DND-41 (cell line): ENCODE measurements at regions not wholly inside any gene's neighbourhood (a gene's known extent, or its start where the extent isn't known, plus 50 kb on each side); places are given as distances from the start of the nearest gene placed in this dataset.

Experiments
- ATAC-seq: fragments of 200-7000 bp; cut with Tn5 transposase; 3 replicates; pipeline ENCODE4 v1.9.1; 2021; ENCODE audit warnings: low read depth; ENCODE audit not compliant: insufficient read depth
- DNase-seq: peaks from one replicate; pipeline ENCODE4 v3.0.0-alpha.2; 2020
- H2AFZ ChIP-seq: 2 replicates; pipeline ENCODE4 v1.6.0; 2012; ENCODE audit warnings: low read depth, low read length
- H3K27ac ChIP-seq: 2 replicates; pipeline ENCODE4 v1.5.1; 2012; ENCODE audit warnings: low read length, inconsistent platforms
- H3K27me3 ChIP-seq: fragments of 200-600 bp; sonication (generic); 2 replicates; pipeline ENCODE4 v1.6.0; 2012; ENCODE audit warnings: low read length, mild to moderate bottlenecking, inconsistent platforms; ENCODE audit not compliant: insufficient read depth, poor library complexity
- H3K36me3 ChIP-seq: 2 replicates; pipeline ENCODE4 v1.5.1; 2012; ENCODE audit warnings: low read length, inconsistent platforms; ENCODE audit not compliant: insufficient read depth
- H3K4me1 ChIP-seq: 2 replicates; pipeline ENCODE4 v1.5.1; 2012; ENCODE audit warnings: mild to moderate bottlenecking, low read length; ENCODE audit not compliant: insufficient read depth
- H3K4me2 ChIP-seq: 2 replicates; pipeline ENCODE4 v1.6.0; 2012; ENCODE audit warnings: mild to moderate bottlenecking, moderate library complexity, low read length, inconsistent platforms; ENCODE audit not compliant: insufficient read depth
- H3K4me3 ChIP-seq, 2 experiments: fragments of 200-600 bp in 1 of 2; shearing (Covaris generic) in 1 of 2; 2 replicates each; pipeline ENCODE4 v1.5.1; 2012 to 2016; ENCODE audit warnings: inconsistent platforms in 2 of 2, low read length in 2 of 2, mild to moderate bottlenecking in 2 of 2, low read depth in 1 of 2, moderate library complexity in 1 of 2
- H3K79me2 ChIP-seq: 2 replicates; pipeline ENCODE4 v1.6.0; 2012; ENCODE audit warnings: low read length, inconsistent platforms; ENCODE audit not compliant: insufficient read depth
- H3K9ac ChIP-seq: 2 replicates; pipeline ENCODE4 v1.6.0; 2012; ENCODE audit warnings: low read depth, mild to moderate bottlenecking, inconsistent platforms, low read length, moderate library complexity
- H3K9me3 ChIP-seq: 2 replicates; pipeline ENCODE4 v1.5.1; 2012; ENCODE audit warnings: low read length, moderate library complexity, mild to moderate bottlenecking, inconsistent platforms; ENCODE audit not compliant: insufficient read depth, severe bottlenecking
- H4K20me1 ChIP-seq: 2 replicates; pipeline ENCODE4 v1.6.0; 2012; ENCODE audit warnings: low read length; ENCODE audit not compliant: insufficient read depth
- EZH2 ChIP-seq: IDR thresholded peaks from 3 replicates; pipeline ENCODE4 v1.6.1; 2012; ENCODE audit warnings: borderline replicate concordance, low read depth, mild to moderate bottlenecking, moderate library complexity, low read length, inconsistent platforms; ENCODE audit not compliant: severe bottlenecking
- TF ChIP-seq, protein P1 (sequence below): IDR thresholded peaks from 2 replicates; pipeline ENCODE4 v1.5.1; 2012; ENCODE audit warnings: borderline replicate concordance, low read length, moderate library complexity, mild to moderate bottlenecking; ENCODE audit not compliant: poor library complexity, severe bottlenecking; ENCODE audit errors: extremely low read depth

GRCh38 chr4:167785523-167785922, 306.8 kb upstream of the ANXA10 start:
- Histone ChIP-seq H3K4me1 (no peaks in the 10 kb centered on the region), H3K4me3 (no peak overlapping the region), H3K27me3 (no peaks in the 10 kb centered on the region), H4K20me1 (no peaks in the 10 kb centered on the region), H3K36me3 (no peaks in the 10 kb centered on the region), H2AFZ (no peak overlapping the region), H3K4me2 (no peak overlapping the region), H3K27ac (no peak overlapping the region), H3K9me3 (no peaks in the 10 kb centered on the region), H3K79me2 (no peaks in the 10 kb centered on the region), H3K9ac (no peak overlapping the region)
- TF ChIP-seq, protein P1, sequence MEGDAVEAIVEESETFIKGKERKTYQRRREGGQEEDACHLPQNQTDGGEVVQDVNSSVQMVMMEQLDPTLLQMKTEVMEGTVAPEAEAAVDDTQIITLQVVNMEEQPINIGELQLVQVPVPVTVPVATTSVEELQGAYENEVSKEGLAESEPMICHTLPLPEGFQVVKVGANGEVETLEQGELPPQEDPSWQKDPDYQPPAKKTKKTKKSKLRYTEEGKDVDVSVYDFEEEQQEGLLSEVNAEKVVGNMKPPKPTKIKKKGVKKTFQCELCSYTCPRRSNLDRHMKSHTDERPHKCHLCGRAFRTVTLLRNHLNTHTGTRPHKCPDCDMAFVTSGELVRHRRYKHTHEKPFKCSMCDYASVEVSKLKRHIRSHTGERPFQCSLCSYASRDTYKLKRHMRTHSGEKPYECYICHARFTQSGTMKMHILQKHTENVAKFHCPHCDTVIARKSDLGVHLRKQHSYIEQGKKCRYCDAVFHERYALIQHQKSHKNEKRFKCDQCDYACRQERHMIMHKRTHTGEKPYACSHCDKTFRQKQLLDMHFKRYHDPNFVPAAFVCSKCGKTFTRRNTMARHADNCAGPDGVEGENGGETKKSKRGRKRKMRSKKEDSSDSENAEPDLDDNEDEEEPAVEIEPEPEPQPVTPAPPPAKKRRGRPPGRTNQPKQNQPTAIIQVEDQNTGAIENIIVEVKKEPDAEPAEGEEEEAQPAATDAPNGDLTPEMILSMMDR = no peak
- no peak for TF ChIP-seq EZH2
- ATAC-seq (no peak), DNase-seq (no peak)

- no peaks in the 10 kb centered on the region for H3K79me2 ChIP-seq
- ATAC-seq = no peak
- H3K9ac ChIP-seq = no peak overlapping the region
- TF ChIP-seq, protein P1 = no peak
- no peak for TF ChIP-seq EZH2
- no peak overlapping the region for H3K4me3 ChIP-seq
- no peaks in the 10 kb centered on the region for H3K9me3 ChIP-seq
- no peaks in the 10 kb centered on the region for H4K20me1 ChIP-seq
- no peak overlapping the region for H3K4me2 ChIP-seq
- no peak overlapping the region for H2AFZ ChIP-seq
- H3K4me1 ChIP-seq = no peaks in the 10 kb centered on the region
- no peaks in the 10 kb centered on the region for H3K36me3 ChIP-seq
- H3K27ac ChIP-seq = no peak overlapping the region
- no peak for DNase-seq
- H3K27me3 ChIP-seq = no peaks in the 10 kb centered on the region
Observed at GRCh38 chr4:167786504-167786903, 305.8 kb upstream of the ANXA10 start.

- no peaks in the 10 kb centered on the region for H3K36me3 ChIP-seq
- no peaks in the 10 kb centered on the region for H4K20me1 ChIP-seq
- H3K9me3 ChIP-seq = no peaks in the 10 kb centered on the region
- no peaks in the 10 kb centered on the region for H3K27me3 ChIP-seq
- no peak overlapping the region for H3K27ac ChIP-seq
- TF ChIP-seq, protein P1 = no peak
- no peak for TF ChIP-seq EZH2
- ATAC-seq (no peak), DNase-seq (no peak)
- no peak overlapping the region for H3K4me2 ChIP-seq
- H3K4me1 ChIP-seq = no peaks in the 10 kb centered on the region
- H3K4me3 ChIP-seq = no peak overlapping the region
- H2AFZ ChIP-seq = no peak overlapping the region
- H3K79me2 ChIP-seq = no peaks in the 10 kb centered on the region
- no peak overlapping the region for H3K9ac ChIP-seq
Observed at GRCh38 chr4:167787231-167787630, 305.1 kb upstream of the ANXA10 start.

GRCh38 chr4:167802463-167803212, 289.7 kb upstream of the ANXA10 start:
- DNase-seq (no peak), ATAC-seq (no peak)
- no peak overlapping the region for H3K27ac ChIP-seq
- no peak overlapping the region for H2AFZ ChIP-seq
- no peak overlapping the region for H3K4me3 ChIP-seq
- no peaks in the 10 kb centered on the region for H3K4me1 ChIP-seq
- no peak overlapping the region for H3K4me2 ChIP-seq
- H4K20me1 ChIP-seq = no peaks in the 10 kb centered on the region
- H3K9me3 ChIP-seq = no peaks in the 10 kb centered on the region
- TF ChIP-seq, protein P1 = no peak
- no peak for TF ChIP-seq EZH2
- H3K27me3 ChIP-seq = no peaks in the 10 kb centered on the region
- H3K36me3 ChIP-seq = no peaks in the 10 kb centered on the region
- H3K79me2 ChIP-seq = no peaks in the 10 kb centered on the region
- no peak overlapping the region for H3K9ac ChIP-seq
